GM21528 (cell line): ENCODE measurements at regions not wholly inside any gene's neighbourhood (a gene's known extent, or its start where the extent isn't known, plus 50 kb on each side); places are given as distances from the start of the nearest gene placed in this dataset.
"Not testable (repeated sequence)": the region's sequence is repeated elsewhere in the genome, so short reads cannot be mapped to it uniquely, and the experiment has no call there.

Experiments used
- ATAC-seq: cut with Tn5 transposase; IDR thresholded peaks from one replicate; pipeline ENCODE4 v1.9.1; 2021; ENCODE audit warnings: mild to moderate bottlenecking, moderate library complexity; ENCODE audit not compliant: unreplicated experiment, low FRiP score

DNA sequence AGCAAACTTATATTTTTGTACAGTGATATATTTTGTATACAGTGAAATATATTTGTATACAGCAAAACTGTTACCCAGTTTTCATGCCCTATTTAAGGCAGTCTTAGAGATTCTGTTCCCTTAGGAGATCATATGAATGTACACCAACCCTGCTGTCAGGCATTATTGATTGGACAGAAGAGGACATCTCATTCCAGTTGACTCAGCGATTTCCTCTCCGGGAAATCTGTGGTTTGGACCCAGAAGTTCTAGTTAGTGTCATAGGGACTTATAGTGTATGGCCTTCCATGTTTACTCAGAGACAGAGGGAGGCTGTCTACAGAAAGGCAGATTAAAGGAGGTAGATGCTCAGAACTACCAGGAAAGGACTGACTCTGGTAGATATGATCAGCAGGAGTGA lies 318.8 kb upstream of the KCNMB2 start:
- no peak for ATAC-seq

DNA sequence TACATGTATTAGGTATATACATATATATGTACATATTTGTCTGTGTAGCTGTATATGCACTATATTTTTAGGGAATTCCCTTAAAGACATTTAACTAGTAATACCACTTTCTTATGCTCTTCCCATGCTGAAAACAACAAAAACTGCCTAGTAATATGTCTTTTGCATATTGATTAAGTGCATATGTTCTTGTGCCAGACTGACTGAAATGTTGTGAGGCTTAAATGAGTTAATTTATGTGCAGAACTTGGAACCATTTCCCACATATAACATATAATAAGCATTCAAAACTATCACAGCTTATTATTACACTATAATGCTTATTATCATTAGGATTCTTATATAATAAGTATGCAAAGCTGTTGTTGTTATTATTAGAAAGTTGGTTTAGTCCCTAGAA lies 318.0 kb upstream of the KCNMB2 start:
- ATAC-seq = no peak

DNA sequence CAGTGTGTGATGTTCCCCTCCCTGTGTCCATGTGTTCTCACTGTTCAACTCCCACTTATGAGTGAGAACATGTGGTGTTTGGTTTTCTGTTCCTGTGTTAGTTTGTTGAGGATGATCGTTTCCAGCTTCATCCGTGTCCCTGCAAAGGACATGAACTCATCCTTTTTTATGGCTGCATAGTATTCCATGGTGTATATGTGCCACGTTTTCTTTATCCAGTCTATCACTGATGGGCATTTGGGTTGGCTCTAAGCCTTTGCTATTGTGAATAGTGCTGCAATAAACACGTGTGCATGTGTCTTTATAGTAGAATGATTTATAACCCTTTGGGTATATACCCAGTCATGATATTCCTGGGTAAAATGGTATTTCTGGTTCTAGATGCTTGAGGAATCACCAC lies 316.6 kb upstream of the KCNMB2 start:
- ATAC-seq = not testable (repeated sequence)

DNA sequence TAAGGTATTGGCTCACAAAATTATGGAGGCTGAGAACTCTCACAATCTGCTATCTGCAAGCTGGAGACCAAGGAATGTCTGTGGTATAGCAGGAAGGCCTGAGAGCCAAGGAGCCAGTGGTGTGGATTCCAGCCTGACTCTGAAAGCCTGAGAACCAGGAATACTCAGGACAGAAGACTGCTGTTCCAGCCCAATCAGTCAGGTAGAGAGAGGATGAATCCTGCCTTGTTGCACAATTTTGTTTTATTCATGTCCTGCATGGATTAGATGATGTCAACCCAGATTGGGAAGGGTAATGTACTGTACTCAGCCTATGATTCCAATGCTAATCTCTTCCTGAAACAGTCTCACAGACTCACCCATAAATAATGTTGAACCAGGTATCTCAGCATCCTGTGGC lies 312.4 kb upstream of the KCNMB2 start:
- ATAC-seq = no peak

DNA sequence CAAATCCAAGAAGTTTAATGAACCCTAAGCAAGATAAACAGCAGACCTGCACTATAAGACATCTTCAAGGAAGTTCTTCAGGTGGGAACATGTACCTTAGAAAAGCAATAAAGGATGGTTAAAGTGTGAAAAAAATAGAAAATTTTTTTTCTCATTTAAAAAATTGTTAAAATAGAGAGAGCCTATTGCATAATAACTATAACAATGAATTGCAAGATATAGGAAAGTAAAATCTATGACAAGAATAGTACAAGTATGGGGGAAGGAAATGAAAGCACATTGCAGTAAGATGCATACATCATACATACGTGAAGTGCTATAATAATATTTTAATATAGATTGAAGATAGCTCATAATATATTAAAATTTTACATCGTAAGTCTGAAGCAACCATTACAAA lies 310.1 kb upstream of the KCNMB2 start:
- ATAC-seq = no peak

DNA sequence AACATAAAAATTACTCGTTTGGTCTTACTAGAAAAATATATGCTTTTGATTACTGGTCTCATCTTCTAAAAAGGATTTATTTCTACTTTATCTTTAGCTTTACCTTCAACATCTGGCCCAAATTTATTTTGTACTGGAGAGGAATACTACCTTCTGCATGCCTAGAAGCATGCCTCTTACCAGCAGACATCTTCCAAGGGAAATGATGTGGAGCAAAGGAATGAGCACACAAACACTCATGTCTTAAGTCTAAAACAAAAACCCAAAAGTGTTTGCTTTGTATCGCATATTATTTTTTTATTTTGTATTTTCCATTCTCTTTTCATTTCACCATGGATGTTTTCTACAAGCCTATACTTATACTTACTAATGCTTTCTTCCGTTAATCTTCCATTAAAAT lies 304.6 kb upstream of the KCNMB2 start:
- ATAC-seq = no peak

DNA sequence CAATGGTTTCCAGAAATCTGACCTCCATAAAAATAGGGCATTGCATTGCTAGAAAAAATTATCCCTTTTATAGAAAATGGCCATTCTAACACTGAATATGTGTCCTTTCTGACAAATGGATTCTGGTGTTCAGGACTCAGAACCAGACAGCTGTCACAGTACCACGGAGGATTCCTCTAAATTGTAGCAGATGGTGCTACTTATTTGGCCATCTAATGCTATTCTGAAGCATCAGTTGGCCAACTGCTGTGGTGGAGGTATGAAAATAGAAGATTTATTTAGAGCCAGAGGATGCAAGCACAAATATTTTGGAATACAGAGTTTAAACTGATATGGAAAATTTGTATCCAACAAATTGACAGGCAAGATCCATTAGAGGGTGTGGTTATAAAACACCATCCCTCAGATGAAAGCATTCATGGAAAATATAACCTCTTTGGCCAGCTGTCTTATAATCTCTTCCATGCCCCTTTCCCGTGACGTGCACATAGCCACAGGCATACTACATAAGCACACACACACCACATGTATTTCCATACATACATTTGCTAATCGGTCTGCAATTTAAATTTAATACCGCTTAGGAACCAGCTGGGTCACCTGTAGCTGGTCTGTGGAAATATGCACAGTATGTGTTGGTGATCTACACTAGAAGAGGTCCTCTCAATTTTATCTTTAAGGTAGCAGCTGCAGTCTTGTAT lies 302.7 kb upstream of the KCNMB2 start:
- no peak for ATAC-seq

DNA sequence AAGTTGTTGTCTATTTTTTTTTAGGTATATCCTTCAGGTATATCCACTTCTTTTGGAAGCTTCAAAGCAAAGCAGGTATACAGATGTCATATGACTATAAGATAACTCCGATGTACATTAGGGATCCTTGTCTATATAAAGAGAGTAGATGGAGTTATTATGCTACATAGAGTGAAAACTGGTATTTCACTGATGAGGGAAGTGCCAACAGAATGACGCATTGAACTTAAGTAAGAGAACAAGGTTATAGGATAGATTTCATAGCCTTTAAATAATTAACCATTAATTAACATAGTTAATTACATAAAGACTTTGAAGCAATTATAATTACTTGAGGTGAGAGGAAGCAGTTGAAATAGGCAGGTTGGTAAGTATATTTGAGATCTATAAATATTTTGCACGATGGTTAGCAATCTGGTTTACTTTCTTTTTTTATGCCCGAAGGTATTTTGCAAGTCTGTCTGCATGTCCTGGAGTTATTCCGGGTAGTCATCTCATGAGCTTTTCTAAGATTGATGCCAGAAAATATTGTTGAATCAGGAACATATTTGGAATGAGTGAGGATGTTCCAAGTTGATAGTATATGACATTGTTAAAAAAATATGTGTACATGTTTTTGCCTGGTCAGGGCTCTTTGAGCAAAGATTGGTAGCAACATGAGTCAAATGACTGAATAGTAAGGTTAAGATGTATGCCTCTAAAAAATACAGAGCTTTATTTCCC lies 299.5 kb upstream of the KCNMB2 start:
- no peak for ATAC-seq

DNA sequence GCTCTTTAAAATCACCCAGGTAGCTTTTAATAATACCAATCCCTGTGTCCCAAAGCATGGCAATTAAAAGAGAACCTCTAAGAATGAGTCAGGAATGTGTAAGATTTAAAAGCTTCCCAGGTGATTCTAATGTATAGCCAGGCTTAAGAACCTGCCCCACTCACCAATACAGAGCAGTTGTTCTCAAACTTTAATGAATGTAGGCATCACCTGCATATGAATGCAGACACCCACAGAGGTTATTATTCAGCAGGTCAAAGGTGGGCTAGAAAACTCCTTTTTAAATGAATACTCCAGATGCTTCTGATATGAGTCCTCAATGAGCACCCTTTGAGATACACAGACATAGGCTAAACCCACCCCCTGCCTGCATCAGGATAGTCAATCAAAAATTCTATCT lies 298.1 kb upstream of the KCNMB2 start:
- ATAC-seq = no peak

DNA sequence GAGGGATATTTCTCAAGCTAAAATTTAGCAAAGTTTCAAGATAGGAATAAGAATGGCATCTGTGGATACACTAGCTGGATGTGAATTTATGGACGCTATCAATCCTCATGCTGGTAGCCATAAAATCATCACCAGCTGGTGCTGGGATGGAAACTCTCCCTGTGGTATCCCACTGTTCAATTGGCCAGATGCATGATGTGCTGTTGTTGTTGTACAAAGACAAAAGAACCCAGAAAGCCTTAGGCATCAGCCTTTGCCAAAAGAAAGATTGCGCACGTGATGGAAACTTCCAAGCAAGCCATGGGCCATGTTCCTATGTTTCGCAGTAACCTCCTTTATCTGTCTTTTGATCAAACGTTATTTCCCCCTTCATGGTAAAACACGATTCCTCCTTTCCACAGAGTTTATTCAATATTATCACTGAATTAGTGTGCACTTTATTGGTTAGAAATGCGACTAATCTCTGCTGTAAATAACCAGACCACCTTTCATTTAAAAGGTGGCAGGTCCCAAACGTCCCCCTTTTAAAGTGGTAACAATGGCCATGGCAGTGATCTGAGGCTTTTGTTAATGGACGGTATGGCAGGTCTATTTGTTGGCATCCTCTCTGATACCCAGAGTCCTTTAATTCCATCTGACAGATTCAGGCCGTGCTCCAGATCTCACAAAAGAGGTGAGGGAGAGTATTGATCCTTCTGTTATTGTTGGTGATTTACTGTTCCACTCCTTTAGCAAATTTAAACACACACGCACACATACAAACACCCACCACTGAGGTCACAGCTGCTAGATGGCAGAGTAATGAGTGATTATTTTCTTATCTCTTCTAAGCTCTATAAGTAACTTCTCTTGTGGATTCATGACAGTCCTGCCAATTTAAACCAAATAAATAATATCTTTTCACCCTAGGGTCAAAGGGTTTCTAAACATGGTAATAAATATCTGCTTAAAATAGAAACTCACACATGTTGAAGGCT lies 291.2 kb upstream of the KCNMB2 start:
- no peak for ATAC-seq

DNA sequence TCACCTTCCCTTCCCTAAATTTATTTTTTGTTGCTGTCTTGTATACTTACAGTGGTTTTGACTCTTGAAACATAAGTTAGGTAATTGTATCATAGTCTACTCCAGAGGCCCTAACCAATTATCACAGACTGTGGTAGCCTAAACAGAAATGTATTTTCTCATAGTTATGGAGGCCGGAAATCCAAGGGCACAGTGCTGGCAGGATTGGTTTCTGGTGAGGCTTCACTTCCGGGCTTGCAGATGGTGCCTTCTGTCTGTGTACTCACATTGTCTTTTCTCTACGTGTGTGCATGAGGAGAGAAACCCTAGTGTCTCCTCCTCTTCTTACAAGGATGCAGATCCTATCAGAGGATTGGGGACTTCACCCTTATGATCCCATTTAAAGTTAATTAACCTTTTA lies 290.2 kb upstream of the KCNMB2 start:
- no peak for ATAC-seq

DNA sequence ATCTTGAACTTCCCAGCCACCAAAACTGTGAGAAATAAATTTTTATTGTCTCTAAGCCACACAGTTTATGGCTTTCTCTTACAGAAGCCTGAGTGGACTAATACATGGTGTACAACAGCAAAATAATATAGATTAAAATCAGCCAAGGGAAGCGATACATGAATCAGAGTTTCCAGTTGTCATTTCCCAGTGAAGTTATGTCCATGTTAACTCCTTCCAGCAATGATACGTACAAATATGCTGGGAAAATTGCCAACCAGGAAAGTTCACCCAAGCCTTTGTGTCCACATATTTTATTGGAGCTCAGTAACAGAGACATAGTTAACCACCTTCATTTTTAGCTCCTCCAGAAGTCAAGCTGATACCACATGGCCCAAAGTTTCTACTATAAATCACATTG lies 280.9 kb upstream of the KCNMB2 start:
- no peak for ATAC-seq

DNA sequence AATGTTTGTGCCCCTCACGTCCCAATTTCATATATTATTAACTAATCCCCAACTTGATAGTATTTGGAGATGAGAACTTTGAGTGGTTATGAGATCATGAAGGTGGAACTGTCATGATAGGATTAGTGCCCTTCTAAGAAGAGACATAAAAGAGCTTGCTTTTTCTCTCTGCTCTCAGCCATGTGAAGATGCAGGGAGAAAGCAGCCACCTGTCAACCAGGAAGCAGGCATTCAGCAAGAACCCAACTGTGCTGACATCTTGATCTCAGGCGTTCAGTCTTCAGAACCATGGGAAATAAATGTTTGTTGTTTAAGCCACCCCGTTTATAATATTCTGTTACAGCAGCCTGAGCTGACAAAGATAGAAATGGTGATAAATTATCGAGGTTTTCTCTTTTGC lies 278.7 kb upstream of the KCNMB2 start:
- no peak for ATAC-seq

DNA sequence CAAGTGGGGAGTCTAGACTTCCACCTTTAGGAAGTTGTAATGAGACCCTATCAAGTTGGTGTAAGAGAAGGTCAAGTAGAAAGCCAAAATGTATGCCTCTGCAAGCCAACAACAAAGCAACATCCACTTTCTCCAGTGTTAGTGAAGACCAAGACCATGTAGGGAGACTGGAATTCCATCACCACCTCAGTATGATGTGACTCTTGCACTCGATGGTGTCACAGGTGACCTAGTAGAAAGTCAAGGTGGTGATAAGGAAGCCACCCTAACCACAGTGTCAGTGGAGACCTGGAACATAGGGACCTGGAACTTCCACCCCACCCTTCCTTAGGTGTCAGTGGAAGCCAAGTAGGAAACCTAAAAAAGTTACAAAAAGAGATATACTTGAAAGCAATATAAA lies 278.1 kb upstream of the KCNMB2 start:
- no peak for ATAC-seq

DNA sequence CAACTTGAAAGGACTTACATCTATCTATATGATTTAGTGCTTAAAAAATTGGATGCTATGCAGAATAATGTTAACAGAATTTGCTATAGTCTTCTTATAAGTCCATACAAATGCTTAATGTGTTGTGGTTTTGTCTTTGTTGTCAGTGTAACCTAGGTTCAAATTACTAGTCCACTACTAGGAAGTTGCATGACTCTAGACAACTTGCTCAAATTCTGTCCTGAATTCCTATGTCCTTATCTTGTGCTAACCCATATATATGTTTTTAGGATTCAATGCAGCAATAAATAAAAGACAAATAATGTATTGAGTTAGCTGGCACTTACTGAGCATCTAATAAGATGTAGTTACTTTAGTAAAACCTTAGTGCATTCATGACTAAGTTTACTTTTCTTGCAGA lies 276.5 kb upstream of the KCNMB2 start:
- ATAC-seq = no peak

DNA sequence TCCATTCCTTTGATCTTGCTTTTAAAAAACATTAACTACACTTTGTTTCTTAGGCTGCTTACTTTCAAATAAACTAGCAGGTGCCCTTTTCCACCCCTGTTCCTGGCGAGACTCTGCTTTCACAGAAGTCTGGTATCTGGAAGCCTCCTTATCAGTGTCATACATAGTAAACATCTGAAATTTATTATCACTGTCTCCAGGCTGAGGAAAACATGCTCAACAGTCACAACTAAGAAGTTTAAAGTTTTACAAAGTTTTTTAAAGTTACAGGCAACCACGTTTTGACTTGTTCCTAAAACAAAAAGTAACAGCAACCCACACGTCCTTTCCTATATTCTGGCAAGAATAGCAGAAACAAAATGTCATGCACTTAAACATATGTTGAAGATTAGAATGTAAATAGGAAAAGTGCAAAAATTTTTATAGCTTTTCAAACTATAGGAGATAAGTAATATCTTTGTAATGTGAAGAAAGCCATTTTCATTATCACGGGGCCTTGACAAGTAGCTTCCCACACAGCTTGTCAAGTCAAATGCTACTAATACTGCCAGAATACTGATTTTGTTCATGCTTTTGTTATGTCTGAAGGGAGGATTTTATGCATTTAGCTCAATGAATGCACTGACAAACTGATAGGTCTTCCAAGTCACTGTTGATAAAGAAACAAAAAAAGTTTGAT lies 275.2 kb upstream of the KCNMB2 start:
- ATAC-seq = no peak

DNA sequence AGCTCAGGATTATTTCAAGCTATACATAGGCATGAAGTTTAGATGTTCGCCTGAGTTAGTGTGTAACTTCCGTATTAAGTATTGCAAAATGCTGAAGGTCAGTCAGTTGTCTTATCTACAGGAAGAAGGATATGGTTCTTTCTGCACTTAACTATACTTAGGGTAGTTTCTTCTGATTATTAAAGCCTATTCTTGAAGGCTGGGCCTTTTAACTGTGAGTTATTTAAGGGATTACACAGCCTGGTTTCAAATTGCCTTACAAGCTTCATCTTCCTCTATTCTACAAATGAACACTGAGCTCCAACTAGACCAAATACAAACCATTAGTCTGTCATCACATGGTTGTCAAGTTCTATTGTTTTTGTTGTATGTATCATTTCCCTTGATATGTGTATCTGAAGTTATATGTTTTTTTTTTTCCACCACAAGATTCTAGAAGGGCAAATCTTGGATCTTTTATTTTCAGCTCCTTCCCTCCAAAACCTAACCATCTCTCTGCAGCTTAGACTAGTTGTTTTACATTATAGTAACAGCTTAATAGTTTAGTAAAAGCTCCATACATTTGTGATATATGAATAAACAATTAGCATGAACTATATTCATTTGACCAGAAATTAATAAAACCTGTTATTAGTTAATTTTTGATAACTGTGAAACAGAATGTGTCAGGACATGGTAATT lies 272.9 kb upstream of the KCNMB2 start:
- no peak for ATAC-seq

DNA sequence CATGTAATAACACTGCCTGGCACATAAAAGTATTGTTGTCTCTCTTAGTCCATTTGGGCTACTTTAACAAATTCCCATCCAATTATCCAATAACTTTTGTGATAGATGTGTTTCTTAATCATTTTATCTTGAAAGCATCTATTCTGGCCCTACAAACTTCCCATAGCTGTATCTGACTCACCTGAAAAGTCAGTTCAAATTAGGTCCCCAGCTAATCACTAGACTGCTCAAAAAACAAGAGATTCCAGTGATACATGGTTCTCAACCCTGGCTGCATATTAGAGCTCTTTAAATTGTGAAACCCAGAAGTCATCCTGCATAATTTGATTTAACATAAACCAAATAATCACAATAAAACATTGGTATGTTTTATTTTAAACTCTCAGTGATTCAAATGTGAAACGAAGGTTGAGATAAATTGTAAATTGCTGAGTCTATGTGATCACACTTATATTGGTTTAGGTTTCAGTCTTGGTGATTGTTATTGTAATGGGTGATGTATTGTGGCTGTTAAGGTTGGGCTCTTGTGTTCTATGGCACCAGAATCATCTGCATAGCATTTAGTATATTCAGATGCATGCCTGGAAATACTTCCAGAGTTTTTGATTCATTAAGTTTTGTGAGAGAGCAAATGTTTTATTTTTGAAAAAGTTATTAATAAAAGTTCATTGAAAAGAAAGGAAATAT lies 268.9 kb upstream of the KCNMB2 start:
- no peak for ATAC-seq

DNA sequence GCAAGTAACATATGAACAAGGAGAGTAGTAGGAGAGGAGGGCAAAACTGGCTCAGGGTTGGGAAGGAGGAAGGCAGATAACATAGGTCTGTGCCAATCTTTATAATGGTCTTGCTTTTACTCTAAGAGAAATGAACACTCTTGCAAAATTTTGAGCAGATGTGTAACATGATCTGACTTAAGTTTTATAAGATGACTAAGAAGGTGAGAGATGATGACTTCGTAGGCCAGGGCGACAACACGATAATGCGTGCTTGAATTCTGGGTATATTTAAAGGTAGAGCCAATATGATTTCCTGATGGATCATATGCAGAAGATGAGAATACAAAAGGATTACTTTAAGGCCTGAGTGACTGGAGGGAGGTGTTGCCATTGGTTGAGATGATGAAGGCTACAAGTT lies 265.4 kb upstream of the KCNMB2 start:
- ATAC-seq = no peak
